ENCODE measurements at regions not wholly inside any gene's neighbourhood (a gene's known extent, or its start where the extent isn't known, plus 50 kb on each side); places are given as distances from the start of the nearest gene placed in this dataset.

DNA sequence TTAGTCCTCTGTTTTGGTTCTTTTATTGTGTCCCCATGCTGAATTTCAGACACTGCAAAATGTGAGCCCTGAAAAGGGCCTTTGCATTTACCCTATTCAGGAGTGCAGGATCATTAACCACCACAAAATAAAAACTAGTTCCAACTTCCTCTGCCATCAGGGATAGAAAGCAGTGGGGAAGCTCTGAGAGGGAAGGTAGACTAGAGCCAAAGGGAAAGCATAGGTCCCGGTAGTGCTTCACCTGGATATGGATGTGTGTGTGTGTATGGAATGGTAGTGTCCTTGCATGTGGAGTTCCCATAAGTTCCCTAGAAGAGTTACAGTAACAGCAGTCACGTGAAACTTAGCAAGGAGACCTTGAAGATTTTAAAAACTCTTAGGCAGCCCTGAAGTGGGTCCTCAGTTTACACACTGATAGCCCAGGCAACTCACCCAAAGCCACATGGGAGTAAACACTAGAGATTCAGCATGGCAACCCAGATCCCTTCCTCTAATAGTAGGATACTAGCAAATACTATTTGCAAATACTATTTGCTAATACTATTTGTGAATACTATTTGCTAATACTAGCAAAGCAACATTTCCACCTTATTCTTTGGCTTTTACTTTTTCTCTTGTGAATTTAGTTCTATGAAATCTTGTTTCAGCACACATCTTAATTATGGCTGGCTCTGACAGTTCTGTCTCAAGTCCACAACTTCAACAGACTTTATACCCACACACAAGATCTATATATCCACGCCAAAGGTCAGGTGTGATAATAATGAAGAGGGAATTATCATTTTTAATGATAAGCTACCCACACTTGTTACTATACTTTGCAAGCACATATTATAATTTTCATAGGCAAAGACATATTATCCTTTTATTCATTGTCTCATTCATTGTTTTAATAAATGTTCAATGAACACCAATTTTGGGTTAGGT is 70.4 kb upstream of the IFNE start:
- DNase-seq (ENCODE audit: insufficient read length, low spot score) (no peak), FAIRE-seq (no peak)
- TF ChIP-seq TAF1 (IDR thresholded peaks at IDR 0.05; ENCODE audit: low read depth, low read length) (no peak), POLR2AphosphoS5 (IDR thresholded peaks at IDR 0.05; ENCODE audit: low read depth, low read length) (no peak)

DNA sequence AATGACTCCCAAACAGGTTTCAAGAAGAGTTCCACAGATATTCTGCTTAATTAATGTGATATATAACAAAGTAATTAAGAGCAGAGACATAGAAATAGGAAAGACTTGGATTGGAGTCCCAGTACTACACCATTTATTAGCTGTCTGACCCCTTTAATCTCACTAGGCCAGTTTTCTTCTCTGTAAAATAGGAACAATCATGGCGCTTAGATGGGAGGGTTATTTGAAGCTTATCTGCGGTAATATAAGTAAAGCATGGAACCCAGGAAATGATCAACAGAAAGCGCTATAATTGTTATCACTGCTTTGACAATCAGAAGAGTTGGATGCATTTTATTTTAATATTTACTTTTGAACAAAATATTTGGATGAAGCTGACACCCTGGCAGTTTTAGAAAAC is 71.3 kb upstream of the IFNE start:
- DNase-seq (ENCODE audit: insufficient read length, low spot score) = no peak
- TF ChIP-seq SPI1 (IDR thresholded peaks at IDR 0.05; ENCODE audit: low read depth, low read length) (no peak), PAX5 (IDR thresholded peaks at IDR 0.05; ENCODE audit: insufficient read depth, low read length, severe bottlenecking) (no peak), TAF1 (IDR thresholded peaks at IDR 0.05; ENCODE audit: low read depth, low read length) (no peak), POLR2AphosphoS5 (IDR thresholded peaks at IDR 0.05; ENCODE audit: low read depth, low read length) (no peak), POLR2A (IDR thresholded peaks at IDR 0.05; ENCODE audit: low read depth, low read length) (no peak), POU2F2 (IDR thresholded peaks at IDR 0.05; ENCODE audit: low read depth, low read length) (no peak)
- no peak for FAIRE-seq

DNA sequence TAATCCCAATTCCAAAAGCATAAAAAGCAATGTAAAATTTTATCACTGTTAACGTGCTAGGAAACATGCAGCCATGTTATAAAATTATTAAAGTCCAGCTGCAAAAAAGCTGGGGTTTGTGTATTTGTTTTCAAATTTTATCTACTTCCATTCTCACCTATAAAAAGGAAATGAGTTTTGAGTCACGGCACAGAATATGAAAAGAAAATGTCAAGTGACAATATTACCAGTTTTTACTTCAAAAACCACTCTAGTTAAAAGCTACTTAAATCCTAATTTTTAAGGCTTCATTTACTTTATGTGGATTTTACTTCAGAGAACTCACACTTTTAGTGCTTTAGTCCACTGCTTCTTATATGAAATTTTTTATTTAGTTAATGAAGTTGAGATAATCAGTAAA is 72.7 kb upstream of the IFNE start:
- FAIRE-seq = no peak
- no peak for DNase-seq (ENCODE audit: insufficient read length, low spot score)
- no peak for TF ChIP-seq PAX5 (IDR thresholded peaks at IDR 0.05; ENCODE audit: insufficient read depth, low read length, severe bottlenecking)
- TF ChIP-seq TAF1 (IDR thresholded peaks at IDR 0.05; ENCODE audit: low read depth, low read length) = no peak
- TF ChIP-seq SPI1 (IDR thresholded peaks at IDR 0.05; ENCODE audit: low read depth, low read length) = no peak
- TF ChIP-seq POU2F2 (IDR thresholded peaks at IDR 0.05; ENCODE audit: low read depth, low read length) = no peak
- no peak for TF ChIP-seq POLR2A (IDR thresholded peaks at IDR 0.05; ENCODE audit: low read depth, low read length)

DNA sequence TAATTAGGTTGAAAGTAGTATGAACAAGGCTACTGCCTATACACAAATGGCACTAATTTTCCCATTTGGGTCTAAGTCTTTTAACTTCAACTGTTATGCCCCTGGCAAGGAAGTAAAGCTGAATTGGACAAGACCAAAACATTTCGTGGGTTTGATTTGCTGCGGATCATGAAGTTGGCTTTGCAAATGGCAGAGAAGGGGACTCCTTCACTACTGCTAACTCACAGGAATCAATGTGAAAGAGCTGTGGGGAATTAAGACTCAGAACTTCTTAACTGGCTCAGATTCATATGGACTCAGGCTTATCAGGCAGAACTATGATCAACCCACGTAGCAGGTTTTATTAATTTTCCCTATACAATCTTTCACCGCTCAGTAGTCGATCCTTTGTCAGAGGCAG is 73.8 kb upstream of the IFNE start:
- FAIRE-seq = no peak
- no peak for DNase-seq (ENCODE audit: insufficient read length, low spot score)
- TF ChIP-seq SPI1 (IDR thresholded peaks at IDR 0.05; ENCODE audit: low read depth, low read length) = no peak
- no peak for TF ChIP-seq TAF1 (IDR thresholded peaks at IDR 0.05; ENCODE audit: low read depth, low read length)
- no peak for TF ChIP-seq POU2F2 (IDR thresholded peaks at IDR 0.05; ENCODE audit: low read depth, low read length)
- no peak for TF ChIP-seq PAX5 (IDR thresholded peaks at IDR 0.05; ENCODE audit: insufficient read depth, low read length, severe bottlenecking)
- TF ChIP-seq POLR2AphosphoS5 (IDR thresholded peaks at IDR 0.05; ENCODE audit: low read depth, low read length) = no peak
- no peak for TF ChIP-seq POLR2A (IDR thresholded peaks at IDR 0.05; ENCODE audit: low read depth, low read length)

DNA sequence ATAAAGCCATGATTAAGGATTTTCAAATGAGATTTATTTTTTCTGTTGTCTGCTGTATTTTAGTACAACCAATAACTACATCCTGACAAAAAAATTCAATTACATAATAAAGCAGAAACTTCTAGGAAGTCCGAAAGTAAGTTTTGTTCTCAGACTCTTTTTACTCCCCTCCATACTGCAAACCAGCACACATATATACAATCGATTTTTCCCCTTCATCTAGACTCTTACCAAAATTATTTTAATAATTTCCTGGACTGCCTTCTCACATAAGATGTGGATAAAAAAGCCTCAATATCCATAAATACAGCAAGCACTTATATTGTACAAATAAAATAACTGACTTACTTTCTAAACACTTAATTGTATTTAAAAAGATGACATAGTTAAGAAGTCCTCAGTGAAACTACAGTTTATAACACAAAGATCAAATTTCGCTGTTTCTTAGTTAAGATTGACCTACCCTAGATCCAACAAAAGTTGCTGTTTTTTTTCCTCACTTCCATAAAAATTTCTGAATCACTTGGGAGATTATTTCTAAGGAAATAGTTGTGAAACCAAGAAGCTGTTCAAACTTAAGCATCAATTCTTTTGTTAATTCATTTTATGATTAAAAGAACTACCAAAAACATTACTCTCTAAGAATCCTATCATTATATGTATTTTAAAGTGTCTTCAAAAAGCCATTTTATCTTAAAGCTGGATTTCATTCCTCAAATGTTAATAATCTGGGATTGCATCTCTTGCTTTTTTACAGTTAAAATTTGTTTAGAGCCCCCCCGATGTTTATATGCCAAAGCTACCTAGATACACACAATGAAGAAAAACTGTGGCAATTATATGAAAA is 74.7 kb upstream of the IFNE start:
- TF ChIP-seq SPI1 (IDR thresholded peaks at IDR 0.05; ENCODE audit: low read depth, low read length) = no peak
- TF ChIP-seq PAX5 (IDR thresholded peaks at IDR 0.05; ENCODE audit: insufficient read depth, low read length, severe bottlenecking) = no peak
- no peak for TF ChIP-seq POLR2A (IDR thresholded peaks at IDR 0.05; ENCODE audit: low read depth, low read length)
- no peak for TF ChIP-seq POLR2AphosphoS5 (IDR thresholded peaks at IDR 0.05; ENCODE audit: low read depth, low read length)
- TF ChIP-seq TAF1 (IDR thresholded peaks at IDR 0.05; ENCODE audit: low read depth, low read length) = no peak
- TF ChIP-seq POU2F2 (IDR thresholded peaks at IDR 0.05; ENCODE audit: low read depth, low read length) = no peak
- no peak for FAIRE-seq
- no peak for DNase-seq (ENCODE audit: insufficient read length, low spot score)

DNA sequence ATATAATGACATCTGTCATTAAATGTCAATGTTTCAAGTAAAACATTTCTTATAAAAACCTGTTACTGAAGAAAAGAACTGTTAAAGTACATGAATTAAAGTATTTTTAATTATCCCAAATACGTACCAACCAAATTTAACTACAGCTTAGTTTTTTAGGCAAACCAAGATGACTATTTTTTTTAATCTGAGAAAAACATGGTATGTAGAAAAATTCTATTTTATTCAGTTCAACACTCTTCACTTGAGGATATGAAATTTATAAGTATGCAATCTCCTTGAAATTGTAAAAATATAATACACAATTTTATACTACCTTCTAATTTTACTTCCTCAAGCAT is 75.3 kb upstream of the IFNE start:
- FAIRE-seq = no peak
- DNase-seq (ENCODE audit: insufficient read length, low spot score) = no peak
- no peak for TF ChIP-seq POU2F2 (IDR thresholded peaks at IDR 0.05; ENCODE audit: low read depth, low read length)

DNA sequence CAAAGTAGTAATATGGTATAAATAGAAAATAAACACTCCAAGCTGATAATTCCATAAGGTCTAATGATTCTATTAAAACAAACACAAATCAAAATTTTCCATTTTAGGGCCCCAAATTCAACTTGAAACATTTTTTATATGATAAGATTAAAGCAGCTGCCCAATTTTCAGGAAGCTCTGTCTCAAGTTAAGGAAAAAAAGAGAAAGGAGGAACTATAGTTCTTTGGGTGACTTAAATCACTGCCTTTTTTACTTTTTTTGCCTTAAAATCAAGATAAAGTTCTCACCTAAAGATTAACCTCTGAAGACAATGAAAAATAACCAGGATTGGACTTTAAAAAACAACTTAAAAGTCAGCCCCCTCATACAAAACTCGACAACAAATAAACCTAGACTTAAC is 76.0 kb upstream of the IFNE start:
- FAIRE-seq = no peak
- no peak for DNase-seq (ENCODE audit: insufficient read length, low spot score)
- TF ChIP-seq TAF1 (IDR thresholded peaks at IDR 0.05; ENCODE audit: low read depth, low read length) (no peak), PAX5 (IDR thresholded peaks at IDR 0.05; ENCODE audit: insufficient read depth, low read length, severe bottlenecking) (no peak), POLR2A (IDR thresholded peaks at IDR 0.05; ENCODE audit: low read depth, low read length) (no peak)

DNA sequence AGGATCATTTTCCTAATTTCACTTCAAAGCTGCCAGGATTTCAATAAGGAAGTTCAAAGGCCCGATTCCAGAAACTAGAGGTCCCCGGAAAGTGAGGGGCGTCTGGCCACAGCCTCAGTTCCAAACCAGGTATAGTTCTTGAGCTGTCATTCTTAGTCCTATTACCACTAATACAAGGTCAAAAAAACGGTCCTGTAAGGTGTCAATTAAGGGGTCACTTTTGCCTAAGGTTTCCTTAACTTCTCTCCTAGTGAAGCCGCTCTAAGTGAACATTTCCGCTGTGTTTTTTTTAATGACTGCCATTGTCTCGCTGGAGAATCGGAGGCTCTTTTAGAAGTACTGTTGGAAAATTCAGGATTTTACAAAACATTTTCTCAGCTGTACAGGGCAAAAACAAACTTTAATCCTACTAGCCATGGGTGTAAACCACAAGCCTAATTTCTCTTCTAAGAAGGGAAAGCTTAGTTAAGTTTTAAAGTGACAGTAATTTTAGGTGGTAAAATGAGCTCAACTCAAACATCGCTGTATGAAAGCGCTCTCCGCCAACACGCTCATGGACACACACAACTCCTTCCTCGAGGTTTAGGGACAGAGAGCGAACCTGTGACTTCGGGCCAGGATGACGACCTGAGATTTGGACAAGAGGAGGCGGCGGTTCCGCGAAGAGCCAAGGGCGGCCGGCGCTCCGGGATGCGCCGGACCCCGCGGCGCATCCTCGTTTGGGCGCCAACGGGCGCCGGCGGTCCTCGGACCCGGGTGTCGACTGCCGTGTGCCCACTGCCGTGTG is 76.7 kb upstream of the IFNE start:
- FAIRE-seq (no peak), DNase-seq (ENCODE audit: insufficient read length, low spot score) (no peak)

DNA sequence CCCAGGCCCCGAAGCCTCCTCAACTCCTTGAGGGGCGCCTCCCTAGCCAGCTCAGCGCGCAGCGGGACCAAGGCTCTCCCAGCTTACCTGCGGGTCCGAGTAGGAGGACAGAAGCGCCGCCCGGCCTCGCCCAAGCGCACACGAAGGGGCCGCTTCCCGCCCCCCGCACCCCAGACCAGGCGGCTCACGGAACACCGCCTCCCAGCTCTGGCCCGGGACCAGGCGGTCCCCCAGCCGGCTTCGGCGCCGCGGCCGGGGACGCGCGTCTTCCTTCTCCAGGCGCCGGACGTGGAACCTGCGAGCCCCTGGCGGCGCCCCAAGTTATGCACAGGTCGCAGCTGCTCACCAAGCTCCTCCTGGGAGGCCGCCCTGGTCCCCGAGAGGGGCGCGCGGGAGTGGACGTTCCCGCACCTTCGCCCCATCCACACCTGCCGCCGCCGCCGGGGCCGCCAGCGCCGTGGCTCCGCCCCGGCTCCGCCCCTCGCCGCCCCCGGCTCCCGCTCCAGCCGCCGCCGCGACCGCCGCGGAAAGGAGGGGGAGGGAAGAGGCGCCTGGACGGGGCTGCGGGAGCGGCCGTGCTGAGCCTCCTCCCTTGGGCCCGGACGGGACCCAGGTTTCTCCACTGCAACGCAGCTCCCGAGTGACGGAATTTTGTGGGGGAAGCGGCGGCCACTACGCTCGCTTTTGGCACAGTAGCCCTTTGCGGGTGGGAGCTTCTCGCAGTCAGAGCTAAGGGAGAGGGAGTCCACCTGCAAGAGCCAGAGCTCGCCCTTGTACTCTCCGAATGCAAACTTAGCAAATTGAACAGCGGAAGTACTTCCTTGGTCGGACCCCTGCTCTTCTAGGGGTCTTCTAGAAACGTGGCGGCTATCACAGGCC is 77.5 kb upstream of the IFNE start:
- DNase-seq (ENCODE audit: insufficient read length, low spot score) (peak; percentile 46), FAIRE-seq (no peak)
- TF ChIP-seq POLR2AphosphoS5 (IDR thresholded peaks at IDR 0.05; ENCODE audit: low read depth, low read length) (no peak), PAX5 (IDR thresholded peaks at IDR 0.05; ENCODE audit: insufficient read depth, low read length, severe bottlenecking) (no peak), POLR2A (IDR thresholded peaks at IDR 0.05; ENCODE audit: low read depth, low read length) (no peak), SPI1 (IDR thresholded peaks at IDR 0.05; ENCODE audit: low read depth, low read length) (no peak)

More for the DNA sequence above, 76.7 kb upstream of the IFNE start:
- TF ChIP-seq POLR2A (IDR thresholded peaks at IDR 0.05; ENCODE audit: low read depth, low read length) = no peak
- TF ChIP-seq PAX5 (IDR thresholded peaks at IDR 0.05; ENCODE audit: insufficient read depth, low read length, severe bottlenecking) = no peak
- no peak for TF ChIP-seq TAF1 (IDR thresholded peaks at IDR 0.05; ENCODE audit: low read depth, low read length)
- TF ChIP-seq POLR2AphosphoS5 (IDR thresholded peaks at IDR 0.05; ENCODE audit: low read depth, low read length) = no peak
- TF ChIP-seq SPI1 (IDR thresholded peaks at IDR 0.05; ENCODE audit: low read depth, low read length) = no peak
- TF ChIP-seq POU2F2 (IDR thresholded peaks at IDR 0.05; ENCODE audit: low read depth, low read length) = no peak

Measured in GM12891 (cell line).